Calu3 (cell line): ENCODE measurements at regions not wholly inside any gene's neighbourhood (a gene's known extent, or its start where the extent isn't known, plus 50 kb on each side); places are given as distances from the start of the nearest gene placed in this dataset.

Experiments
- BruUV-seq: library from RNA; stranded (reverse); fragments of 400-500 nt; replicated peaks from 2 replicates; lab custom pipeline; 2021; lab: Mats Ljungman, UMichigan
- CTCF ChIA-PET: fragments of 300-600 bp; sonication (Branson Sonifier 250); formaldehyde crosslinking; loops from one replicate; lab custom pipeline; 2022; ENCODE audit warnings: antibody characterized with exemption; lab: Charles Lee
- DNase-seq: peaks from one replicate; pipeline ENCODE4 v3.0.0; 2022
- H3K27ac Mint-ChIP-seq: one replicate; pipeline ENCODE4 v1.8.0; 2022; ENCODE audit warnings: mixed read lengths; ENCODE audit not compliant: unreplicated experiment
- H3K27me3 Mint-ChIP-seq: one replicate; pipeline ENCODE4 v1.8.0; 2022; ENCODE audit warnings: mixed read lengths; ENCODE audit not compliant: unreplicated experiment
- H3K36me3 Mint-ChIP-seq: one replicate; pipeline ENCODE4 v1.8.0; 2022; ENCODE audit warnings: mild to moderate bottlenecking, moderate library complexity, mixed read lengths; ENCODE audit not compliant: insufficient read depth, unreplicated experiment
- H3K4me1 Mint-ChIP-seq: one replicate; pipeline ENCODE4 v1.8.0; 2022; ENCODE audit warnings: mild to moderate bottlenecking, low read depth, mixed read lengths; ENCODE audit not compliant: unreplicated experiment
- H3K4me3 Mint-ChIP-seq: one replicate; pipeline ENCODE4 v1.8.0; 2022; ENCODE audit warnings: mild to moderate bottlenecking, low read depth, moderate library complexity, mixed read lengths; ENCODE audit not compliant: unreplicated experiment
- H3K9me3 Mint-ChIP-seq: one replicate; pipeline ENCODE4 v1.8.0; 2022; ENCODE audit warnings: low read depth, mixed read lengths; ENCODE audit not compliant: unreplicated experiment
- intact Hi-C: fragments of 100-400 bp; cut with micrococcal nuclease; formaldehyde crosslinking; loops from one replicate; pipeline ENCODE4 v1.10.0; 2022; ENCODE audit not compliant: unreplicated experiment
- TF ChIP-seq, protein P1 (sequence below): fragments of 200-600 bp; IDR thresholded peaks from one replicate; pipeline ENCODE4 v1.8.0; 2022; ENCODE audit warnings: antibody characterized with exemption; ENCODE audit not compliant: unreplicated experiment

DNA sequence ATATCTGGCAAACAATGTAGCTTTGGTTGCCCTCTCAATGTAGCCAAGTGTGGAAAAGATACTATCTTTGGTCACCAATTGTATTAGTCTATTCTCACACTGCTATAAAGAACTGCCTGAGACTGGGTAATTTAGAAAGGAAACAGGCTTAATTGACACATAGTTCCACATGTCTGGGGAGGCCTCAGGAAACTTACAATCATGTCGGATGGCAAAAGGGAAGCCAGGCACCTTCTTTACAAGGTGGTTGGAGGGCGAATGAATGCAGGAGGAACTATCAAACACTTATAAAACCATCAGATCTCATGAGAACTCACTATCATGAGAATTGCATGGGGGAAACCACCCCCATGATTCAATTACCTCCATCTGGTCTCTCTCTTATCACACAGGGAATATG lies 133.1 kb upstream of the TBCA start:
- CTCF ChIA-PET, result no interaction called here
- H3K27ac Mint-ChIP-seq, result no peak overlapping the region
- BruUV-seq, result no TSS peak
- intact Hi-C loops, result no loop called here
- TF ChIP-seq, protein P1, sequence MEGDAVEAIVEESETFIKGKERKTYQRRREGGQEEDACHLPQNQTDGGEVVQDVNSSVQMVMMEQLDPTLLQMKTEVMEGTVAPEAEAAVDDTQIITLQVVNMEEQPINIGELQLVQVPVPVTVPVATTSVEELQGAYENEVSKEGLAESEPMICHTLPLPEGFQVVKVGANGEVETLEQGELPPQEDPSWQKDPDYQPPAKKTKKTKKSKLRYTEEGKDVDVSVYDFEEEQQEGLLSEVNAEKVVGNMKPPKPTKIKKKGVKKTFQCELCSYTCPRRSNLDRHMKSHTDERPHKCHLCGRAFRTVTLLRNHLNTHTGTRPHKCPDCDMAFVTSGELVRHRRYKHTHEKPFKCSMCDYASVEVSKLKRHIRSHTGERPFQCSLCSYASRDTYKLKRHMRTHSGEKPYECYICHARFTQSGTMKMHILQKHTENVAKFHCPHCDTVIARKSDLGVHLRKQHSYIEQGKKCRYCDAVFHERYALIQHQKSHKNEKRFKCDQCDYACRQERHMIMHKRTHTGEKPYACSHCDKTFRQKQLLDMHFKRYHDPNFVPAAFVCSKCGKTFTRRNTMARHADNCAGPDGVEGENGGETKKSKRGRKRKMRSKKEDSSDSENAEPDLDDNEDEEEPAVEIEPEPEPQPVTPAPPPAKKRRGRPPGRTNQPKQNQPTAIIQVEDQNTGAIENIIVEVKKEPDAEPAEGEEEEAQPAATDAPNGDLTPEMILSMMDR, result no peak
- H3K9me3 Mint-ChIP-seq, result peaks cover 3% of the 10 kb centered on the region
- H3K4me3 Mint-ChIP-seq, result no peak overlapping the region
- peaks cover 82% of the 10 kb centered on the region for H3K27me3 Mint-ChIP-seq
- DNase-seq, result no peak
- H3K4me1 Mint-ChIP-seq, result no peaks in the 10 kb centered on the region
- no peaks in the 10 kb centered on the region for H3K36me3 Mint-ChIP-seq

GRCh38 chr5:77908787-77909186 lies 132.6 kb upstream of the TBCA start:
- TF ChIP-seq, protein P1, result no peak
- Mint-ChIP-seq H3K4me3 (no peak overlapping the region), H3K27ac (no peak overlapping the region), H3K4me1 (no peaks in the 10 kb centered on the region), H3K27me3 (peaks cover 77% of the 10 kb centered on the region), H3K9me3 (no peaks in the 10 kb centered on the region), H3K36me3 (no peaks in the 10 kb centered on the region)
- DNase-seq, result no peak
- CTCF ChIA-PET, result no interaction called here
- no TSS peak for BruUV-seq
- intact Hi-C loops, result no loop called here

DNA sequence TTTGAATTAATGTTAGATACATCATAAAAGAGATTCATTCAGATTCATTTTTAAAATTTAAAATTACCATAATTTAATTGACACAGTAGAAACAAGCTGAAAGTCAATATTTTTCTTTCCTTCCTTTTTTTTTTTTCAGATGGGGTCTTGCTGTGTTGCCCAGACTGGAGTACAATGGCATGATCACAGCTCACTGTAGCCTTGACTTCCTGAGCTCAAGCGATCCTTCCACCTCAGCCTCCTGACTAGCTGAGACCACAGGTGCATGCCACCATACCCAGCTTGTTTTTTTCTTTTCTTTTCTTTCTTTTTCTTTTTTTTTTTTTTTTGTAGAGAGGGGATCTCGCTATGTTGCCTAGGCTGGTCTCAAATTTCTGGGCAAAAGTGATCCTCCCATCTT lies 131.6 kb upstream of the TBCA start:
- Mint-ChIP-seq H3K27me3 (peaks cover 67% of the 10 kb centered on the region), H3K4me1 (no peaks in the 10 kb centered on the region), H3K27ac (no peak overlapping the region), H3K4me3 (no peak overlapping the region), H3K9me3 (no peaks in the 10 kb centered on the region), H3K36me3 (no peaks in the 10 kb centered on the region)
- CTCF ChIA-PET, result interaction anchor here (0.7 kb wide), 1 partner anchor 10 kb away, joined by 4 read pairs; no protein-coding TSS in a partner anchor
- no peak for DNase-seq
- no TSS peak for BruUV-seq
- TF ChIP-seq, protein P1, result no peak
- intact Hi-C loops, result no loop called here

- Mint-ChIP-seq H3K36me3 (no peaks in the 10 kb centered on the region), H3K27me3 (peaks cover 57% of the 10 kb centered on the region), H3K9me3 (no peaks in the 10 kb centered on the region), H3K4me3 (no peak overlapping the region), H3K4me1 (no peaks in the 10 kb centered on the region), H3K27ac (no peak overlapping the region)
- TF ChIP-seq, protein P1, result no peak
- intact Hi-C loops, result no loop called here
- no TSS peak for BruUV-seq
- CTCF ChIA-PET, result interaction anchor here (0.8 kb wide), 1 partner anchor 20 kb away, joined by 3 read pairs; no protein-coding TSS in a partner anchor
- DNase-seq, result no peak
Measured at GRCh38 chr5:77906806-77907205, 130.7 kb upstream of the TBCA start.
